H1 (cell line): ENCODE measurements at regions not wholly inside any gene's neighbourhood (a gene's known extent, or its start where the extent isn't known, plus 50 kb on each side); places are given as distances from the start of the nearest gene placed in this dataset.

Experiments
- JUN ChIP-seq: IDR thresholded peaks from 2 replicates; pipeline ENCODE4 v1.6.1; 2011; ENCODE audit warnings: low read depth, mild to moderate bottlenecking, improper control_type of control experiment, low read length

DNA sequence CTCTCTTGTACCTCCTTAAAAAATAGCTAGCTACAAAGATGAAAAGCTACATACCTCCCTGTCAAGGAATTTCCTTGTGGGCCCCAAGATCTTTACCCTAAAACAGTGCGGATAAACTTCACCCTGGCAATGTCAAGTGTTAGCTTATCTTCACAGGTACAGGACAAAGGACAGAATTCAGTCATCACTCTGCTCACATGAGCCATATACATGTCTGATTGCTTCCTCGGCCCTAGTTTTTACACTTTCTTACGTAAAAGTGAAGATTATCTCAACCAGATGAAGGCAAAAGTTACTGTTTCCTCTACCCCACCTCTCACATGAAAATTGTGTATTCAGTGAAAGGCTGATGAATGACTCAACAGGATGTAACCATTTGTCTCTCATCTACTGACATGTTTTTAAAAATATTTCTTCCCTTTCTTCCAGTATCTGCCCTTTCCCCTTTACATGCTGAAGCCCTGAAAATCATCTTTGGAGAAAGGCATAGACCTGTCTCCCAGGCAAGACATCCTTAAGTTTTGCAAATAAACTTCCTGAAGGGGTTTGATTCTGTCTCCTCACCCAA, 890.1 kb downstream of the GALC start (continued):
- TF ChIP-seq JUN = no peak
